GM12878 (cell line): ENCODE measurements at regions not wholly inside any gene's neighbourhood (a gene's known extent, or its start where the extent isn't known, plus 50 kb on each side); places are given as distances from the start of the nearest gene placed in this dataset.
"Not testable (repeated sequence)": the region's sequence is repeated elsewhere in the genome, so short reads cannot be mapped to it uniquely, and the experiment has no call there.

Experiments used
- BRCA1 ChIP-seq: IDR thresholded peaks from 2 replicates; pipeline ENCODE4 v1.6.1; 2011; ENCODE audit warnings: low read depth, low read length, improper control_type of control experiment
- CTCF ChIP-seq, 3 experiments: IDR thresholded peaks in 2 of 3; conservative IDR thresholded peaks in 1 of 3; 2 replicates each; pipeline ENCODE4 v1.5.1; 2011; ENCODE audit warnings: low read depth in 3 of 3, low read length in 3 of 3, mild to moderate bottlenecking in 3 of 3, control low read depth in 2 of 3, moderate library complexity in 2 of 3, inconsistent platforms in 1 of 3, mixed read lengths in 1 of 3; ENCODE audit not compliant: control insufficient read depth in 2 of 3, insufficient read depth in 1 of 3; ENCODE audit errors: extremely low read depth in 1 of 3
- EZH2 ChIP-seq: IDR thresholded peaks from 2 replicates; pipeline ENCODE4 v1.6.1; 2012; ENCODE audit warnings: low read depth, mild to moderate bottlenecking, control low read depth, inconsistent platforms, low read length, borderline replicate concordance; ENCODE audit not compliant: control insufficient read depth
- MLLT1 ChIP-seq: fragments of 450-650 bp; IDR thresholded peaks from 2 replicates; pipeline ENCODE4 v1.6.1; 2016; ENCODE audit warnings: mild to moderate bottlenecking
- MTA3 ChIP-seq: IDR thresholded peaks from 2 replicates; pipeline ENCODE4 v1.6.1; 2012; ENCODE audit warnings: low read length, inconsistent platforms, borderline replicate concordance
- MYC ChIP-seq: IDR thresholded peaks from 2 replicates; pipeline ENCODE4 v1.6.1; 2011; ENCODE audit warnings: mild to moderate bottlenecking, low read length, moderate library complexity, inconsistent platforms; ENCODE audit not compliant: insufficient read depth, insufficient replicate concordance, insufficient read length, severe bottlenecking
- POLR2A ChIP-seq: IDR thresholded peaks from 2 replicates; pipeline ENCODE4 v1.6.1; 2011; ENCODE audit warnings: low read depth, mild to moderate bottlenecking, low read length
- RCOR1 ChIP-seq: conservative IDR thresholded peaks from 2 replicates; pipeline ENCODE4 v1.6.1; 2012; ENCODE audit warnings: low read depth, low read length, improper control_type of control experiment
- SREBF1 ChIP-seq: IDR thresholded peaks from 2 replicates; pipeline ENCODE4 v1.6.1; 2012; ENCODE audit warnings: mild to moderate bottlenecking, low read length
- SUPT20H ChIP-seq: IDR thresholded peaks from 2 replicates; pipeline ENCODE4 v1.6.1; 2011; ENCODE audit warnings: low read depth, mild to moderate bottlenecking, low read length, moderate library complexity, borderline replicate concordance; ENCODE audit not compliant: control insufficient read depth
- YY1 ChIP-seq: IDR thresholded peaks from 2 replicates; pipeline ENCODE4 v1.6.1; 2011; ENCODE audit warnings: low read depth, mild to moderate bottlenecking, low read length
- ZBTB33 ChIP-seq: fragments of 450-650 bp; IDR thresholded peaks from 2 replicates; pipeline ENCODE4 v1.6.1; 2017; ENCODE audit warnings: mild to moderate bottlenecking
- ZSCAN29 ChIP-seq: fragments of 450-650 bp; IDR thresholded peaks from 2 replicates; pipeline ENCODE4 v1.6.1; 2017; ENCODE audit warnings: mild to moderate bottlenecking, moderate library complexity

- not testable (repeated sequence) for TF ChIP-seq SUPT20H; MYC; POLR2A; CTCF (IDR thresholded peaks at IDR 0.05 in 2 of 3, conservative IDR thresholded peaks at IDR 0.05 in 1 of 3; ENCODE audit: control insufficient read depth in 2 of 3, extremely low read depth in 1 of 3, insufficient read depth in 1 of 3, low read depth in 3 of 3, low read length in 3 of 3); MTA3; BRCA1; EZH2; RCOR1; ZSCAN29; YY1; MLLT1; SREBF1; ZBTB33
Observed at GRCh38 chr7:53187184-53187583, 151.8 kb downstream of the POM121L12 start.
